H1 (cell line): ENCODE measurements at regions not wholly inside any gene's neighbourhood (a gene's known extent, or its start where the extent isn't known, plus 50 kb on each side); places are given as distances from the start of the nearest gene placed in this dataset.

ENCODE experiments used
- TF ChIP-seq, protein P1 (sequence below): IDR thresholded peaks from 2 replicates; pipeline ENCODE4 v1.6.1; 2011; ENCODE audit warnings: low read depth, mild to moderate bottlenecking, low read length; ENCODE audit not compliant: insufficient read depth

GRCh38 chr11:88398372-88398771, 60.8 kb upstream of the CTSC start (continued):
- TF ChIP-seq, protein P1, sequence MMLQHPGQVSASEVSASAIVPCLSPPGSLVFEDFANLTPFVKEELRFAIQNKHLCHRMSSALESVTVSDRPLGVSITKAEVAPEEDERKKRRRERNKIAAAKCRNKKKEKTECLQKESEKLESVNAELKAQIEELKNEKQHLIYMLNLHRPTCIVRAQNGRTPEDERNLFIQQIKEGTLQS = no peak
